ENCODE measurements at regions not wholly inside any gene's neighbourhood (a gene's known extent, or its start where the extent isn't known, plus 50 kb on each side); places are given as distances from the start of the nearest gene placed in this dataset.

DNA sequence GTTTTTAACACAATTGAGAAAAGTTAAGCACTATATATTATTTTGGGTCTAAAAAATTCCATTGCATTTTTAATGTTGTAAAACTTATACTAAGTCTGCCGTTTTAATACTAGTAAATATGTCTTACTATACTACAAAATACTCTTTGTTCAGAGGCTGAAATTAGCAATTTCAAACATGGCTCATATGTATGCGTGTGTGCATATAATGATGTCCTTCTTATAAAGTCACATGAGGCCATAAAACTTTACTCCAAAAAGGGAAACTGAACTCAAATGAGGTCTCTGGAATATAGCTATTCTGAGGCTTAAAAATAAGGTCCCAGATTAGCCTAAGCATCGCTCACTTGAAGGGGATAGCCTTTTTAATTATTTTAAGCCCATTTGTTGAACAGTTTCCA, 224.0 kb downstream of the MYLK4 start:
- H3K9me3 ChIP-seq: no peaks in the 10 kb centered on the region
- TF ChIP-seq CTCF (IDR thresholded peaks at IDR 0.05): no peak
- no peak overlapping the region for H3K27ac ChIP-seq
- intact Hi-C loops (cut with DNase I): no loop called here
- DNase-seq: no peak
- H3K36me3 ChIP-seq: no peaks in the 10 kb centered on the region
- H3K4me1 ChIP-seq: no peaks in the 10 kb centered on the region
- no peaks in the 10 kb centered on the region for H3K27me3 ChIP-seq
- no peak overlapping the region for H3K9ac ChIP-seq (ENCODE audit: low read depth in 2 of 2, low read length in 2 of 2)
- no peak overlapping the region for H3K4me3 ChIP-seq

DNA sequence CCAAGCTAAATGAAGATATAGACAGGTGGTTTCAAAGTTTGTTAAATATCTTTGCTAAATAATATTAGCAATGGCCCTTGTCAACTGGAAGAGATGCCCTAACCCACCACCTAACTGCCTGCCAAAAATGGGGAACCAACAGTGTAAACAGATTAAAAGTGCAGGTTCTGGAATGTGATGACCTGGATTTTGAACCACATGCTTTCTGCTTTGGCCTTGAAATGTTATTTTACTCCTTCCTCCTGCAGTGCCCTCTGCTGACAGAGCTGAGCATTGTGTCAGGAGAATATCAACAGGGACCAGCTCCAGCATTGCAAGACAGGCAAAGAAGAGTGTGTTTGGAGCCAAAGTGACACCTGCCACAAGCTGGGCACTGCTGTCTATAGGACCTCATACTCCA, 226.6 kb downstream of the MYLK4 start:
- no peak for DNase-seq
- H3K4me1 ChIP-seq: no peaks in the 10 kb centered on the region
- no peaks in the 10 kb centered on the region for H3K27me3 ChIP-seq
- no peak overlapping the region for H3K4me3 ChIP-seq
- no peak overlapping the region for H3K9ac ChIP-seq (ENCODE audit: low read depth in 2 of 2, low read length in 2 of 2)
- no peak for TF ChIP-seq CTCF (IDR thresholded peaks at IDR 0.05)
- H3K36me3 ChIP-seq: no peaks in the 10 kb centered on the region
- no peaks in the 10 kb centered on the region for H3K9me3 ChIP-seq
- intact Hi-C loops (cut with DNase I): no loop called here
- H3K27ac ChIP-seq: no peak overlapping the region

DNA sequence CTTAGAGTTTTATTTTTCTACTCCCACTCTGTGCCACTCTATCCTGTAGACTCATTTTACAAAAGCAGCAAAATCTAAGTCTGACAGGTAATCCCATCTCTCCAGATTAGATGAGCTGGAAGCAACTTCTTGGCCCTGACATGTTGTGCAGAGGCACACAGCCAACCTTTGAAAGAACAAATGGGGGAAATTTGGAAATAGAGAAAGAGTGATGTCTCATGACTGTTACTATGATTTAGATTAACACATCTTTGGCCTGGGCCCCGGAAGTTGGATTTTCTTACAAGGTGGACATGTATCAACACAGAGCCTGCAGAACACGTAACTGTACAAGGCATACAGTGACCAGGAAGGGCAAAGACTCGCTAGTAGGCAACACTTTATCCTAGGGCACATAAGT, 227.7 kb downstream of the MYLK4 start:
- no peak for TF ChIP-seq CTCF (IDR thresholded peaks at IDR 0.05)
- intact Hi-C loops (cut with DNase I): no loop called here
- Histone ChIP-seq H3K4me3 (no peak overlapping the region), H3K4me1 (no peaks in the 10 kb centered on the region), H3K9ac (ENCODE audit: low read depth in 2 of 2, low read length in 2 of 2) (no peak overlapping the region), H3K27ac (no peak overlapping the region), H3K9me3 (no peaks in the 10 kb centered on the region), H3K27me3 (no peaks in the 10 kb centered on the region), H3K36me3 (no peaks in the 10 kb centered on the region)
- no peak for DNase-seq

GRCh38 chr6:2522521-2522920, 228.2 kb downstream of the MYLK4 start:
- no peak overlapping the region for H3K27ac ChIP-seq
- no peaks in the 10 kb centered on the region for H3K36me3 ChIP-seq
- no peaks in the 10 kb centered on the region for H3K9me3 ChIP-seq
- TF ChIP-seq CTCF (IDR thresholded peaks at IDR 0.05): no peak
- no peaks in the 10 kb centered on the region for H3K27me3 ChIP-seq
- H3K4me1 ChIP-seq: no peaks in the 10 kb centered on the region
- no peak overlapping the region for H3K9ac ChIP-seq (ENCODE audit: low read depth in 2 of 2, low read length in 2 of 2)
- H3K4me3 ChIP-seq: no peak overlapping the region
- intact Hi-C loops (cut with DNase I): no loop called here
- no peak for DNase-seq

- no peak for DNase-seq
- Histone ChIP-seq H3K27me3 (no peaks in the 10 kb centered on the region), H3K4me3 (no peak overlapping the region), H3K36me3 (no peaks in the 10 kb centered on the region), H3K9ac (ENCODE audit: low read depth in 2 of 2, low read length in 2 of 2) (no peak overlapping the region), H3K4me1 (no peaks in the 10 kb centered on the region), H3K27ac (no peak overlapping the region), H3K9me3 (no peaks in the 10 kb centered on the region)
- intact Hi-C loops (cut with DNase I): no loop called here
- no peak for TF ChIP-seq CTCF (IDR thresholded peaks at IDR 0.05)
Measured at GRCh38 chr6:2517855-2518473, 232.8 kb downstream of the MYLK4 start.
